ENCODE measurements at regions not wholly inside any gene's neighbourhood (a gene's known extent, or its start where the extent isn't known, plus 50 kb on each side); places are given as distances from the start of the nearest gene placed in this dataset.
"Not testable (repeated sequence)": the region's sequence is repeated elsewhere in the genome, so short reads cannot be mapped to it uniquely, and the experiment has no call there.

GRCh38 chr6:130547723-130548122 is 181.9 kb downstream of the TMEM200A start:
- DNase-seq (ENCODE audit: low spot score): no peak
- TF ChIP-seq, protein P1, sequence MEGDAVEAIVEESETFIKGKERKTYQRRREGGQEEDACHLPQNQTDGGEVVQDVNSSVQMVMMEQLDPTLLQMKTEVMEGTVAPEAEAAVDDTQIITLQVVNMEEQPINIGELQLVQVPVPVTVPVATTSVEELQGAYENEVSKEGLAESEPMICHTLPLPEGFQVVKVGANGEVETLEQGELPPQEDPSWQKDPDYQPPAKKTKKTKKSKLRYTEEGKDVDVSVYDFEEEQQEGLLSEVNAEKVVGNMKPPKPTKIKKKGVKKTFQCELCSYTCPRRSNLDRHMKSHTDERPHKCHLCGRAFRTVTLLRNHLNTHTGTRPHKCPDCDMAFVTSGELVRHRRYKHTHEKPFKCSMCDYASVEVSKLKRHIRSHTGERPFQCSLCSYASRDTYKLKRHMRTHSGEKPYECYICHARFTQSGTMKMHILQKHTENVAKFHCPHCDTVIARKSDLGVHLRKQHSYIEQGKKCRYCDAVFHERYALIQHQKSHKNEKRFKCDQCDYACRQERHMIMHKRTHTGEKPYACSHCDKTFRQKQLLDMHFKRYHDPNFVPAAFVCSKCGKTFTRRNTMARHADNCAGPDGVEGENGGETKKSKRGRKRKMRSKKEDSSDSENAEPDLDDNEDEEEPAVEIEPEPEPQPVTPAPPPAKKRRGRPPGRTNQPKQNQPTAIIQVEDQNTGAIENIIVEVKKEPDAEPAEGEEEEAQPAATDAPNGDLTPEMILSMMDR (IDR thresholded peaks at IDR 0.05; ENCODE audit: extremely low read depth, missing control alignments): no peak

DNA sequence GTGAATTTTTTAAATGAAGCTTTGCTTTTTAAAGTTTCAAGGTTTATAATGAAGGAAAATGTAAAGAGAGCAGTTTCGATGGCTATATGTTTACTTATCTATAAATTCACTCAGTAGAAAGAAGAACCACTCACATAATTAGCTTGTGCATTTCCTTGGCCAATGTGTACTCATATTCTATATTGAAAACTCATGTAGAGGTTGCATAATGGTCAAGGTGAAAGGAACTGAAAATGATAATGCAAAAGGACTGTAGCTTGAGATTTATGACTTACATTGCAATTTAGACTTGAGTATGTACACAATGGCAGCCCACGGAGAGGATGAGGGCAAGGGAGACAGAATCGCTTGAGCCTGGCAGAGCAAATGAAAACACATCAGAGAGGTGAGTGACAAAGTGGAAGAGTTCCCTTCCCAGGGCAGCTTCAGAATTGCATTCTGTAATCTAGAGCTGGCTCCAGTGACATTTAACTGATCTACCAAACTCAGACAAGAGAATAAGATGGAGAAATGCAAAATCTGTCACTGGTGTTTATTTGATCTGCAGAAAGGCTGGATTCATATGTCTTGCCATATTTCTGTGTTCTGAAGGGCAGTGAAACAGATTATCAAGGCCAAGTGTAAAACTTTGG is 191.8 kb downstream of the TMEM200A start:
- DNase-seq (ENCODE audit: low spot score): no peak
- TF ChIP-seq, protein P1 (IDR thresholded peaks at IDR 0.05; ENCODE audit: extremely low read depth, missing control alignments): no peak

- TF ChIP-seq, protein P1 (IDR thresholded peaks at IDR 0.05; ENCODE audit: extremely low read depth, missing control alignments): no peak
- DNase-seq (ENCODE audit: low spot score): no peak
These were observed 192.3 kb downstream of the TMEM200A start for GRCh38 chr6:130558131-130558530.

- no peak for DNase-seq (ENCODE audit: low spot score)
- TF ChIP-seq, protein P1 (IDR thresholded peaks at IDR 0.05; ENCODE audit: extremely low read depth, missing control alignments): no peak
These were observed 193.3 kb downstream of the TMEM200A start for GRCh38 chr6:130559166-130559565.

DNA sequence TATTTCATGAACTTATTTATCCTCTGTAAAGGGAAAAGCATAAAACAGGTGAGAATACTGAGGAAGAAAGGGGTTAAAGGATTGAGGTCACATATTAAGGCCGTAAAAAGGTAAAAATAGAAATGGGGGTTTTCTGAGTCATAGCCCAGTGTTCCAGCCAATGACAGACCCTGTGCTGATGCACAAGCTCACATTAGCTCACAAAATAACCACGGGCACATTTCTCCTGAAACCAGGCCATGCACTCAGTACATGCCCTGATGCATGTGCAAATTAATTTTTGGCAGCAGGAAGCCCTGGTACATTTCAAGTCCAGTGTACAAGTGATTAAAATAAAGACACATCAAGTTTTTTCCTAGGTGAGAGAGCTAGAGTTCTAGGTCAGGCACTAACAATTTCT is 194.4 kb downstream of the TMEM200A start:
- TF ChIP-seq, protein P1 (IDR thresholded peaks at IDR 0.05; ENCODE audit: extremely low read depth, missing control alignments): no peak
- no peak for DNase-seq (ENCODE audit: low spot score)

DNA sequence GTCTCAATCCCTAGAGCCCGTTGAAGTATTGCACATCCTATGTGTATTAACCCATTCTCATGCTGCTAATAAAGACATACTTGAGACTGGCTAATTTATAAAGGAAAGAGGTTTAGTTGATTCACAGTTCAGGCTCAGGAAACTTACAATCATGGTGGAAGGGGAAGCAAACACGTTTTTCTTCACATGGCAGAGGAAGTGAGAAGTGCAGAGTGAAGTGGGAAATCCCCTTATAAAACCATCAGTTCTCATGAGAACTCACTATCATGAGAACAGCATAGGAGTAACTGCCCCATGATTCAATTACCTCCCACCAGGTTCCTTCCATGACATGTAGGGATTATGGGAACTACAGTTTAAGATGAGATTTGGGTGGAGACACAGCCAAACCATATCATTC is 195.3 kb downstream of the TMEM200A start:
- not testable (repeated sequence) for DNase-seq (ENCODE audit: low spot score)

DNA sequence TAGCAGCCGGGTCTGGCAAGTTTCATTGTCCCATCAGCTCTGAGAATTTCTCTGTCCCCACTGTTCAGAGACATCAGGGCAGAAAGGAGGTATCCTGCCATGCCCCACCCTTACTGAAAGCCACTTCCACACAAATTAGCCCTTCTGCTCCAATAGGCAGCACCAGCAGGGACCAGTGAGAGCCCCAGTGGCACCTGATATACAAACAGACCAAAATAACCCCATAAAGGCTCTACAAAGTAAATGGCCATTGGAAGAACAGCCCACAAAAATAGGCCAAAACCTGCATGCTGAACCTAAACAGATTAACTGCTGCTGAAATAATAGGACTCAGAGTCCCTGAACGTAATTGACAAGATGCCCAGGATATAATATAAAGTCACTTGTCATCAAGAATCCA is 199.9 kb downstream of the TMEM200A start:
- DNase-seq (ENCODE audit: low spot score): no peak
- TF ChIP-seq, protein P1 (IDR thresholded peaks at IDR 0.05; ENCODE audit: extremely low read depth, missing control alignments): no peak

GRCh38 chr6:130574146-130574545 is 208.3 kb downstream of the TMEM200A start:
- DNase-seq (ENCODE audit: low spot score): no peak
- TF ChIP-seq, protein P1 (IDR thresholded peaks at IDR 0.05; ENCODE audit: extremely low read depth, missing control alignments): no peak
